GM23248 (cell line): ENCODE measurements at regions not wholly inside any gene's neighbourhood (a gene's known extent, or its start where the extent isn't known, plus 50 kb on each side); places are given as distances from the start of the nearest gene placed in this dataset.

Experiments used
- EZH2 ChIP-seq: fragments of 200-600 bp; sonication (generic); IDR thresholded peaks from 2 replicates; pipeline ENCODE4 v1.6.1; 2018; ENCODE audit warnings: antibody characterized with exemption, mild to moderate bottlenecking; ENCODE audit not compliant: insufficient read depth, poor library complexity, severe bottlenecking
- EZH2phosphoT487 ChIP-seq: fragments of 200-600 bp; sonication (generic); IDR thresholded peaks from 2 replicates; pipeline ENCODE4 v1.6.1; 2018; ENCODE audit warnings: antibody characterized with exemption, moderate library complexity, mild to moderate bottlenecking, low read depth; ENCODE audit not compliant: insufficient read depth

- TF ChIP-seq EZH2 (no peak), EZH2phosphoT487 (no peak)
These were observed 206.6 kb upstream of the NREP start for GRCh38 chr5:111963555-111963954.
